22Rv1 (cell line): ENCODE measurements at regions not wholly inside any gene's neighbourhood (a gene's known extent, or its start where the extent isn't known, plus 50 kb on each side); places are given as distances from the start of the nearest gene placed in this dataset.

Experiments used
- ZFX ChIP-seq: fragments of 450-650 bp; IDR thresholded peaks from 2 replicates; pipeline ENCODE4 v1.6.1; 2017; ENCODE audit warnings: antibody characterized with exemption, borderline replicate concordance
- TF ChIP-seq, protein P1 (sequence below): fragments of 450-650 bp; IDR thresholded peaks from 2 replicates; pipeline ENCODE4 v1.5.1; 2017; ENCODE audit warnings: mild to moderate bottlenecking

DNA sequence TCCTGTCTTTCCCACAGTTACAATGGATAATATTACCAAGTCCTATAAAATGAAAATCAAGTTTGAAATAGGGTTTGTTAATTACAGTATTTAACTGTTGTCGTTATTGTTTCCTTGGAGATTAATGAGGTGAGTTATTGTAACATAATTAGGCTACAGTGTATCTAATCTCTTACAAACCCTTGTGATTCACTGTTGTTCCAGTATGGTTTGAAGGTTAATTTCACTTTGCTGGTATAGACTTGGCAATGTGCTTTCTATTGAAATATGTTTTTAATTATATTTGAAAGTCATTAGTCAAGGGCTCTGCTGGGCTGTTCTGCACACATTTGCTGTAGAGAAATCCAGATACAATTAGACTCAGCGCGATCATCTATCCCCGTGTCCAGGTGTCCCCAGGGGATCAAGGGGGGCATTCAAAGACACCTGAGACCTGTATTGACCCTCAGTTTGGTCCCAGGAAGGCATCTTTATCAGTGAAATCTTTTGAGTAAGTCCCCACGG, 624.6 kb upstream of the EEF2KMT start:
- TF ChIP-seq, protein P1, sequence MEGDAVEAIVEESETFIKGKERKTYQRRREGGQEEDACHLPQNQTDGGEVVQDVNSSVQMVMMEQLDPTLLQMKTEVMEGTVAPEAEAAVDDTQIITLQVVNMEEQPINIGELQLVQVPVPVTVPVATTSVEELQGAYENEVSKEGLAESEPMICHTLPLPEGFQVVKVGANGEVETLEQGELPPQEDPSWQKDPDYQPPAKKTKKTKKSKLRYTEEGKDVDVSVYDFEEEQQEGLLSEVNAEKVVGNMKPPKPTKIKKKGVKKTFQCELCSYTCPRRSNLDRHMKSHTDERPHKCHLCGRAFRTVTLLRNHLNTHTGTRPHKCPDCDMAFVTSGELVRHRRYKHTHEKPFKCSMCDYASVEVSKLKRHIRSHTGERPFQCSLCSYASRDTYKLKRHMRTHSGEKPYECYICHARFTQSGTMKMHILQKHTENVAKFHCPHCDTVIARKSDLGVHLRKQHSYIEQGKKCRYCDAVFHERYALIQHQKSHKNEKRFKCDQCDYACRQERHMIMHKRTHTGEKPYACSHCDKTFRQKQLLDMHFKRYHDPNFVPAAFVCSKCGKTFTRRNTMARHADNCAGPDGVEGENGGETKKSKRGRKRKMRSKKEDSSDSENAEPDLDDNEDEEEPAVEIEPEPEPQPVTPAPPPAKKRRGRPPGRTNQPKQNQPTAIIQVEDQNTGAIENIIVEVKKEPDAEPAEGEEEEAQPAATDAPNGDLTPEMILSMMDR, result no peak
- no peak for TF ChIP-seq ZFX
